GM21717 (cell line): ENCODE measurements at regions not wholly inside any gene's neighbourhood (a gene's known extent, or its start where the extent isn't known, plus 50 kb on each side); places are given as distances from the start of the nearest gene placed in this dataset.
A peak's percentile ranks its signal among the peaks of the same experiment; 100 is the strongest.
"Not testable (repeated sequence)": the region's sequence is repeated elsewhere in the genome, so short reads cannot be mapped to it uniquely, and the experiment has no call there.

Source experiments
- ATAC-seq: cut with Tn5 transposase; IDR thresholded peaks from one replicate; pipeline ENCODE4 v1.9.1; 2021; ENCODE audit warnings: mild to moderate bottlenecking, moderate library complexity; ENCODE audit not compliant: unreplicated experiment

DNA sequence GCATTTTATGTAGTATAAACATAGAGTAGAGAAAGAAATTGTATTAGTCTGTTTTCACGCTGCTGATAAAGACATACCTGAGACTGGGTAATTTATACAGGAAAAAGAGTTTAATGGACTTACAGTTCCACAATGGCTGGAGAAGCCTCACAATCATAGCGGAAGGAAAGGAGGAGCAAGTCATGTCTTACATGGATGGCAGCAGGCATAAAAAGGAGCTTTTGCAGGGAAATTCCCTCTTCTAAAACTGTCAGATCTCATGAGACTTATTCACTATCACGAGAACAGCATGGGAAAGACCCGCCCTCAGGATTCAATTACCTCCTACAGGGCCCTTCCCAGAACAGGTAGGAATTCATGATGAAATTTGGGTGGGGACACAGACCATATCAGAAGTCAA is 98.1 kb downstream of the ARRDC3 start:
- ATAC-seq: not testable (repeated sequence)

DNA sequence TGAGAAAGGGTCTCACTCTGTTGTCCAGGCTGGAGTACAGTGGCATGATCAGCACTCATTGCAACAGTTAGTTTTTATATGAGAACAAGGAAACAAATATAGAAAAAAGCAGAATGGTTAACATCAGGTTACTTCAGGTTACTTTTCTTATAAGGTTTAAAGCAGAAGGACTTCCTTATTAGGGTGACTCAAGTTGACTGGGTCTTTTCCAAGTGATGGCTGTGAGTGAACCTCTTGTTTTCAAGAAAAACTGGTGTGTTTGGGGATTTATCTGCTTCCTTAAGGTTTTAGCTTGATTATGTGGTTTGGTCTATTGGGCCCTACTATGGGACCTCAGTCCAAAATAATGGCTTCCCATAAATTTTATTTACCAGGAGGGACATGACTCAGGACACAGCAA is 99.2 kb downstream of the ARRDC3 start:
- ATAC-seq: no peak

DNA sequence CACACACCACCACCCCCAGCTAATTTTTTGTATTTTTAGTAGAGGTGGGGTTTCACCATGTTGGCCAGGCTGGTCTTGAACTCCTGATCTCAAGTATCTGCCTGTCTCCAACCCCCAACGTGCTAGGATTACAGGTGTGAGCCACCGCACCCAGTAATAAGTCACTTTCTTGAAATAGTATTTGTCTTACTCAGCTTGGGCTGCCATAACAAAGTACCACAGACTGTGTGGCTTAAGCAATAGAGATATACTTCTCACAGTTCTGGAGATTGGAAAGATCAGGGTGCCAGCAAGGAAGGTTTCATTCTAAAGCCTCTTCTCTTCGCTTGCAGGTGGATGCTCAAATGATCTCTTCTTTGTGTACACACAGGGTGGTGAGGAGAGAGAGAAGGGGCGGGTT is 99.8 kb downstream of the ARRDC3 start:
- no peak for ATAC-seq

GRCh38 chr5:91282210-91282609 is 100.9 kb downstream of the ARRDC3 start:
- no peak for ATAC-seq

- no peak for ATAC-seq
Measured at GRCh38 chr5:91281401-91281800, 101.7 kb downstream of the ARRDC3 start.

GRCh38 chr5:91280362-91281269 is 102.5 kb downstream of the ARRDC3 start:
- ATAC-seq: peak; percentile 93

DNA sequence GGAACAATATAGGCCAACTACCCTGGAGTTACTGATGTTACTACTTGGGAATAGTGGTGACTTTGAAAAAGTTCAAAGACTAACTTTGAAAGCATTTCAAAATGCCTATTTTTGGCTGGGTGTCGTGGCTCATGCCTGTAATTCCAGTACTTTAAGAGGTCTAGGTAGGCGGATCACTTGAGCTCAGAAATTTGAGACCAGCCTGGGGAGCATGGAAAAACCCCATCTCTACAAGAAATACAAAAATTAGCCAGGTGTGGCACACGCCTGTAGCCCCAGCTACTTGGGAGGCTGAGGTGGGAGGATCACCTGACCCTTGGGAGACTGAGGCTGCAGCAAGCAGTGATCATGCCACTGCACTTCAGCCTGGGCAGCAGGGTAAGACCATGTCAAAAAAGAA is 105.3 kb downstream of the ARRDC3 start:
- no peak for ATAC-seq

- ATAC-seq: no peak
Measured at GRCh38 chr5:91277093-91277626, 106.0 kb downstream of the ARRDC3 start.

- ATAC-seq: peak; percentile 86
Measured at GRCh38 chr5:91272858-91273257, 110.3 kb downstream of the ARRDC3 start.

GRCh38 chr5:91271999-91272398 is 111.1 kb downstream of the ARRDC3 start:
- ATAC-seq: peak; percentile 63

- peak; percentile 20 for ATAC-seq
Measured at GRCh38 chr5:91269198-91269597, 113.9 kb downstream of the ARRDC3 start.

GRCh38 chr5:91266184-91266705 is 116.9 kb downstream of the ARRDC3 start:
- peak; percentile 67 for ATAC-seq

- no peak for ATAC-seq
Measured at GRCh38 chr5:91264311-91265051, 118.6 kb downstream of the ARRDC3 start.

GRCh38 chr5:91263898-91264297 is 119.2 kb downstream of the ARRDC3 start:
- ATAC-seq: no peak

DNA sequence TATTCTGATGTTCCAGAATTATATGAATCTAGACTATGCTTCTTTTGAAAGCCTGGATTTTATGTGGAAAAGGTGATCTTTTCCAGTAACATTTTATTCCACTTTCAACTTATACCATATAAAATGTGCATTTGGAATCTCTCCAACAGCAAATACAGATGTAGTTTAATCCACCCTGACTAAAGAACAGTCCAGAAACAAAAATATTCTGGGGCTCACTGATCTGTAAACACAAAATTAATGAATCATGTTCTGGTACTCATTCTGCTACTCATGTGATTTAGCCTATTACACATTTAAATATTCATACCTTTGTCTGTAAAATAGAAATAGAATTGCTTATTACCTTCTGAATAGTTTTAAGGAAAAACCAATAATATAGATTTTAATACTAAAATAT is 125.8 kb downstream of the ARRDC3 start:
- no peak for ATAC-seq

GRCh38 chr5:91256142-91256524 is 127.0 kb downstream of the ARRDC3 start:
- ATAC-seq: no peak

- ATAC-seq: no peak
Measured at GRCh38 chr5:91255396-91256141, 127.5 kb downstream of the ARRDC3 start.

GRCh38 chr5:91252916-91253315 is 130.2 kb downstream of the ARRDC3 start:
- ATAC-seq: no peak

DNA sequence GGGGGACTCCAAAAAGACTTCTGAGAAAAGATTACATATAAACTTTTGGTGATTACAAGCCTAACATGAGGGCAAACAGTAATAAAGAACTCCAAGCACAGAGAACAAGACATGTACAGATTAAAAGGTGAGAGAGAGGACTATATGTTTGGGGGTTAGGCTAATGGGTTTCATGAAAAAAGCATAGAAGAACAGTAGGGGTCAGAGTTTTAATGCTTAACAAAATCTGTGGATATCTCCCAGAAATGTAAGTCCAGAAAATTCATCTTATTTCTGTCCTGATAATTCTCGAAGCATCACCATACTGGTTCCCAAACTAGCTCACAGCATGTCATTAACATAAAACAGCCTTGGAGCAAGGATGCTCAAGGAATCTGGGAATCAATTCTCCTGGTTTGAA is 137.2 kb downstream of the ARRDC3 start:
- no peak for ATAC-seq

DNA sequence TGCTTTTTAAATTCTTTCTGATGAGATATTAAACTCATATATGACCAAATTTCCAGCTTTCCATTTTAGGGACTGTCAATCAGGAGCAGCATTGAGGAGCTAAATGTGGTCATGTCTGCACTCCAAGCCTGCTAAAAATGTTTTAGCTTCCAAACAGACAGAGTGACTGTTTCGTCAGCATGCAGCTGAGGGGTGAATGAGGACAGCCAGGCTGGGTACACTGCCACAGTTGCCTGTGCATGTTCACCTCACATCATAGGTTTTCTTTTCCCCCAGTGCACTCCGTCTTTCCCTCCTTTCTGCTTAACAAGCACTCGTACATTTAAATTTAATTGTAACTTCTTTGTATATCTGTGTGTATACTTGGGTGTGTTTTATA is 138.1 kb downstream of the ARRDC3 start:
- no peak for ATAC-seq
